Mammary epithelial cell (primary cell): ENCODE measurements at regions not wholly inside any gene's neighbourhood (a gene's known extent, or its start where the extent isn't known, plus 50 kb on each side); places are given as distances from the start of the nearest gene placed in this dataset.
"Not testable (repeated sequence)": the region's sequence is repeated elsewhere in the genome, so short reads cannot be mapped to it uniquely, and the experiment has no call there.

Experiments
- CTCF ChIP-seq, 2 donors: IDR thresholded peaks in 1 of 2; conservative IDR thresholded peaks in 1 of 2; 2 replicates each; pipeline ENCODE4 v1.5.1; 2011 to 2012; ENCODE audit warnings: inconsistent platforms in 2 of 2, low read length in 2 of 2, mild to moderate bottlenecking in 2 of 2, control low read depth in 1 of 2, low read depth in 1 of 2; ENCODE audit not compliant: insufficient read depth in 1 of 2; ENCODE audit errors: extremely low read depth in 1 of 2
- EZH2 ChIP-seq: IDR thresholded peaks from 2 replicates; pipeline ENCODE4 v1.6.1; 2012; ENCODE audit warnings: low read length, inconsistent platforms, borderline replicate concordance

GRCh38 chr17:72386173-72386572 lies 265.4 kb downstream of the SOX9 start:
- TF ChIP-seq EZH2; CTCF (conservative IDR thresholded peaks at IDR 0.05 in 1 of 2, IDR thresholded peaks at IDR 0.05 in 1 of 2; ENCODE audit: extremely low read depth in 1 of 2, insufficient read depth in 1 of 2, low read depth in 1 of 2, low read length in 2 of 2): not testable (repeated sequence)
